GM10266 (cell line): ENCODE measurements at regions not wholly inside any gene's neighbourhood (a gene's known extent, or its start where the extent isn't known, plus 50 kb on each side); places are given as distances from the start of the nearest gene placed in this dataset.
"Not testable (repeated sequence)": the region's sequence is repeated elsewhere in the genome, so short reads cannot be mapped to it uniquely, and the experiment has no call there.

Experiments used
- DNase-seq: peaks from one replicate; pipeline ENCODE4 v3.0.0; 2012; ENCODE audit errors: extremely low spot score
- CTCF ChIP-seq: IDR thresholded peaks from 2 replicates; pipeline ENCODE4 v1.5.1; 2012; ENCODE audit warnings: mild to moderate bottlenecking, low read depth; ENCODE audit not compliant: control insufficient read depth, insufficient read depth; ENCODE audit errors: missing control alignments

GRCh38 chr5:62223312-62223670, 82.7 kb upstream of the KIF2A start:
- TF ChIP-seq CTCF: peak; percentile 52

GRCh38 chr5:62224987-62225601, 80.9 kb upstream of the KIF2A start:
- DNase-seq: peak; percentile 2
- TF ChIP-seq CTCF: peak; percentile 26

More at GRCh38 chr5:62223312-62223670, 82.7 kb upstream of the KIF2A start:
- not testable (repeated sequence) for DNase-seq

GRCh38 chr5:62230876-62231388, 75.1 kb upstream of the KIF2A start:
- DNase-seq: not testable (repeated sequence)

- TF ChIP-seq CTCF: no peak
- no peak for DNase-seq
These were observed 74.4 kb upstream of the KIF2A start for GRCh38 chr5:62231576-62231975.

- not testable (repeated sequence) for DNase-seq
These were observed 73.8 kb upstream of the KIF2A start for GRCh38 chr5:62232218-62232617.

- not testable (repeated sequence) for DNase-seq
These were observed 72.6 kb upstream of the KIF2A start for GRCh38 chr5:62233083-62234046.

- not testable (repeated sequence) for DNase-seq
These were observed 69.4 kb upstream of the KIF2A start for GRCh38 chr5:62236593-62236992.

- not testable (repeated sequence) for DNase-seq
These were observed 68.1 kb upstream of the KIF2A start for GRCh38 chr5:62237944-62238343.

GRCh38 chr5:62238584-62238983, 67.4 kb upstream of the KIF2A start:
- DNase-seq: not testable (repeated sequence)

GRCh38 chr5:62240494-62240893, 65.5 kb upstream of the KIF2A start:
- not testable (repeated sequence) for DNase-seq

GRCh38 chr5:62242000-62242399, 64.0 kb upstream of the KIF2A start:
- not testable (repeated sequence) for DNase-seq

- DNase-seq: not testable (repeated sequence)
These were observed 63.0 kb upstream of the KIF2A start for GRCh38 chr5:62243046-62243445.

GRCh38 chr5:62248192-62248591, 57.8 kb upstream of the KIF2A start:
- not testable (repeated sequence) for DNase-seq

- DNase-seq: not testable (repeated sequence)
These were observed 55.9 kb upstream of the KIF2A start for GRCh38 chr5:62250085-62250484.

- not testable (repeated sequence) for DNase-seq
These were observed 55.1 kb upstream of the KIF2A start for GRCh38 chr5:62250919-62251318.

- not testable (repeated sequence) for DNase-seq
These were observed 53.5 kb upstream of the KIF2A start for GRCh38 chr5:62252519-62252918.

GRCh38 chr5:62255551-62255950, 50.5 kb upstream of the KIF2A start:
- not testable (repeated sequence) for DNase-seq
